WTC11 (cell line): ENCODE measurements at regions not wholly inside any gene's neighbourhood (a gene's known extent, or its start where the extent isn't known, plus 50 kb on each side); places are given as distances from the start of the nearest gene placed in this dataset.

Source experiments
- ATAC-seq: fragments of 200-7000 bp; cut with Tn5 transposase; 2 replicates; pipeline ENCODE4 v1.10.0; 2021; ENCODE audit warnings: mild to moderate bottlenecking, moderate library complexity
- CTCF ChIA-PET: fragments of 300-600 bp; sonication (Branson Sonifier 250); formaldehyde crosslinking; loops from one replicate; lab custom pipeline; 2021; ENCODE audit warnings: antibody characterized with exemption; lab: Charles Lee
- POLR2A ChIA-PET: fragments of 350-600 bp; sonication (Branson Sonifier 250); formaldehyde crosslinking; loops from one replicate; lab custom pipeline; 2021; ENCODE audit warnings: antibody characterized with exemption; lab: Charles Lee
- DNase-seq: peaks from one replicate; pipeline ENCODE4 v3.0.0; 2021; ENCODE audit warnings: low spot score
- H3K27ac Mint-ChIP-seq: 2 replicates; pipeline ENCODE4 v1.8.0; 2021; ENCODE audit warnings: mixed read lengths
- H3K27me3 Mint-ChIP-seq: 2 replicates; pipeline ENCODE4 v1.8.0; 2021; ENCODE audit warnings: low read depth, mild to moderate bottlenecking, moderate library complexity, mixed read lengths
- H3K36me3 Mint-ChIP-seq: 2 replicates; pipeline ENCODE4 v1.8.0; 2021; ENCODE audit warnings: mixed read lengths
- H3K4me1 Mint-ChIP-seq: 2 replicates; pipeline ENCODE4 v1.8.0; 2022; ENCODE audit warnings: mixed read lengths
- H3K4me3 Mint-ChIP-seq: 2 replicates; pipeline ENCODE4 v1.8.0; 2021; ENCODE audit warnings: mild to moderate bottlenecking, moderate library complexity, mixed read lengths
- H3K9me3 Mint-ChIP-seq: 2 replicates; pipeline ENCODE4 v1.8.0; 2021; ENCODE audit warnings: mixed read lengths
- CREB1 ChIP-seq: sonication (generic); formaldehyde crosslinking; IDR thresholded peaks from 2 replicates; pipeline ENCODE4 v1.8.0; 2023; ENCODE audit warnings: mild to moderate bottlenecking, missing genetic modification reagents
- CREM ChIP-seq: sonication (generic); formaldehyde crosslinking; IDR thresholded peaks from 2 replicates; pipeline ENCODE4 v1.8.1; 2022; ENCODE audit warnings: mild to moderate bottlenecking, missing genetic modification reagents, moderate library complexity
- EMX1 ChIP-seq: fragments of 250-450 bp; sonication (Bioruptor Pico); IDR thresholded peaks from 2 replicates; pipeline ENCODE4 v1.8.0; 2021; ENCODE audit warnings: mild to moderate bottlenecking
- GABPB1 ChIP-seq: sonication (generic); formaldehyde crosslinking; IDR thresholded peaks from 2 replicates; pipeline ENCODE4 v1.8.1; 2023; ENCODE audit warnings: mild to moderate bottlenecking, missing genetic modification reagents
- KAT7 ChIP-seq: sonication (generic); formaldehyde crosslinking; IDR thresholded peaks from 2 replicates; pipeline ENCODE4 v1.8.1; 2023; ENCODE audit warnings: missing genetic modification reagents, mild to moderate bottlenecking, borderline replicate concordance
- ZNF121 ChIP-seq: sonication (generic); formaldehyde crosslinking; IDR thresholded peaks from 2 replicates; pipeline ENCODE4 v1.8.0; 2023; ENCODE audit warnings: missing genetic modification reagents
- ZNF219 ChIP-seq: sonication (generic); formaldehyde crosslinking; IDR thresholded peaks from 2 replicates; pipeline ENCODE4 v1.8.0; 2023; ENCODE audit warnings: missing genetic modification reagents, mild to moderate bottlenecking, borderline replicate concordance
- ZNF423 ChIP-seq: fragments of 250-450 bp; sonication (Bioruptor Pico); IDR thresholded peaks from 2 replicates; pipeline ENCODE4 v2.1.2; 2022; ENCODE audit warnings: mild to moderate bottlenecking, moderate library complexity
- TF ChIP-seq, protein P1 (sequence below): sonication (generic); formaldehyde crosslinking; IDR thresholded peaks from 2 replicates; pipeline ENCODE4 v1.8.1; 2022; ENCODE audit warnings: missing genetic modification reagents, borderline replicate concordance
- TF ChIP-seq, protein P2 (sequence below): sonication (generic); formaldehyde crosslinking; IDR thresholded peaks from 2 replicates; pipeline ENCODE4 v1.8.0; 2022; ENCODE audit warnings: mild to moderate bottlenecking, missing genetic modification reagents
- TF ChIP-seq, protein P3 (sequence below): sonication (generic); formaldehyde crosslinking; IDR thresholded peaks from 2 replicates; pipeline ENCODE4 v1.8.0; 2022; ENCODE audit warnings: missing genetic modification reagents
- TF ChIP-seq, protein P4 (sequence below): sonication (generic); formaldehyde crosslinking; IDR thresholded peaks from 2 replicates; pipeline ENCODE4 v1.8.1; 2022; ENCODE audit warnings: mild to moderate bottlenecking, missing genetic modification reagents, moderate library complexity, borderline replicate concordance
- TF ChIP-seq, protein P5 (sequence below): sonication (generic); formaldehyde crosslinking; conservative IDR thresholded peaks from 2 replicates; pipeline ENCODE4 v1.8.1; 2023; ENCODE audit warnings: mild to moderate bottlenecking, low read depth, missing genetic modification reagents, moderate library complexity
- TF ChIP-seq, protein P6 (sequence below): sonication (generic); formaldehyde crosslinking; IDR thresholded peaks from 2 replicates; pipeline ENCODE4 v1.8.0; 2022; ENCODE audit warnings: mild to moderate bottlenecking, missing genetic modification reagents
- TF ChIP-seq, protein P7 (sequence below): sonication (generic); formaldehyde crosslinking; IDR thresholded peaks from 2 replicates; pipeline ENCODE4 v1.8.0; 2022; ENCODE audit warnings: mild to moderate bottlenecking, missing genetic modification reagents
- TF ChIP-seq, protein P8 (sequence below): sonication (generic); formaldehyde crosslinking; IDR thresholded peaks from 2 replicates; pipeline ENCODE4 v1.8.0; 2023; ENCODE audit warnings: missing genetic modification reagents
- TF ChIP-seq, protein P9 (sequence below): sonication (generic); formaldehyde crosslinking; IDR thresholded peaks from 2 replicates; pipeline ENCODE4 v1.8.0; 2022; ENCODE audit warnings: mild to moderate bottlenecking, missing genetic modification reagents
- TF ChIP-seq, protein P10 (sequence below): fragments of 250-450 bp; sonication (Bioruptor Pico); IDR thresholded peaks from 2 replicates; pipeline ENCODE4 v1.9.0; 2021; ENCODE audit warnings: mild to moderate bottlenecking
- TF ChIP-seq, protein P11 (sequence below): sonication (generic); formaldehyde crosslinking; IDR thresholded peaks from 2 replicates; pipeline ENCODE4 v1.8.1; 2023; ENCODE audit warnings: mild to moderate bottlenecking, moderate library complexity, missing genetic modification reagents

DNA sequence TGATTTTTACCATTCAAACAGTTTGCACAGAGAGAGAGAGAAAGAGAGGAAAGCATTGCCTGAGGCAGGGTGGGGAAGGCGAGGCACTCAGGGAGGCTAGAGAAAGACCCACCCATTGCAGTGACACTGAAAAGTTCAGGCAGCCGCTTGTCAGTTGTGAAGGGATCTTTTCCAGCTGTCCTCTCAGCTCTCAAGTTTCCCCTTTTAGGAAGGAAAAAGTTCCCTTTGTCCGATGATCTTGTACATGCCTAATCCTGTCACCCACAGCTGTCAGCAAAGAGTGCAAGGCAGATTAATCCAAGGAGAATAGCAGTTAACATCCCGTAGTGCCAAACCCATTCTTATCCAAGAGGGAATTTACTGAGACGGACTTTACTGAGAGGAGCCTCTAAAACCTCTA, 255.0 kb downstream of the MAGEB5 start (continued):
- TF ChIP-seq, protein P1, sequence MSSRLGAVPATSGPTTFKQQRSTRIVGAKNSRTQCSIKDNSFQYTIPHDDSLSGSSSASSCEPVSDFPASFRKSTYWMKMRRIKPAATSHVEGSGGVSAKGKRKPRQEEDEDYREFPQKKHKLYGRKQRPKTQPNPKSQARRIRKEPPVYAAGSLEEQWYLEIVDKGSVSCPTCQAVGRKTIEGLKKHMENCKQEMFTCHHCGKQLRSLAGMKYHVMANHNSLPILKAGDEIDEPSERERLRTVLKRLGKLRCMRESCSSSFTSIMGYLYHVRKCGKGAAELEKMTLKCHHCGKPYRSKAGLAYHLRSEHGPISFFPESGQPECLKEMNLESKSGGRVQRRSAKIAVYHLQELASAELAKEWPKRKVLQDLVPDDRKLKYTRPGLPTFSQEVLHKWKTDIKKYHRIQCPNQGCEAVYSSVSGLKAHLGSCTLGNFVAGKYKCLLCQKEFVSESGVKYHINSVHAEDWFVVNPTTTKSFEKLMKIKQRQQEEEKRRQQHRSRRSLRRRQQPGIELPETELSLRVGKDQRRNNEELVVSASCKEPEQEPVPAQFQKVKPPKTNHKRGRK (CRISPR knock-in tag) = no peak

DNA sequence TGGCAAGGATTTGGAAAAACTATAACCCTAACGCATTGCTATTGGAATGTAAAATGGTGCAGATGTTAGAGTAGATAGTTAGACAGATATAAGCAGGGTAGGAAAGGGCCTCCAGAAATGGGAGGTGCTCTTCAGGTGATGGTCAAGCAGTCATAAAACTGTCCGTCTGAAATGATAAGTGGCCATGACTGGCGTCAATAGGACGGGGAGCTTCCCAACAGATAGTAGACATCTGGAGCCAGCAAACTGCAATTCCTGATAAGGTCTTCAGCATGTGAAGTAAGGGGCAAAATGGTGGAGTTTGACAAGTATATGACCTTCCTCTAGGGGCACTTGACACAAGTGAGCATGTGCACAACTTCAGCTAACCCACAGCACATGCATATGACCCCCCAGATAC, 250.4 kb downstream of the MAGEB5 start:
- ATAC-seq (no peak), DNase-seq (no peak)
- Mint-ChIP-seq H3K4me3 (no peak overlapping the region), H3K27me3 (no peaks in the 10 kb centered on the region; the same call in 1 of the 2 replicates), H3K27ac (no peak overlapping the region), H3K9me3 (peaks cover 22% of the 10 kb centered on the region), H3K4me1 (peaks cover 12% of the 10 kb centered on the region), H3K36me3 (peaks cover 21% of the 10 kb centered on the region)
- TF ChIP-seq, protein P2, sequence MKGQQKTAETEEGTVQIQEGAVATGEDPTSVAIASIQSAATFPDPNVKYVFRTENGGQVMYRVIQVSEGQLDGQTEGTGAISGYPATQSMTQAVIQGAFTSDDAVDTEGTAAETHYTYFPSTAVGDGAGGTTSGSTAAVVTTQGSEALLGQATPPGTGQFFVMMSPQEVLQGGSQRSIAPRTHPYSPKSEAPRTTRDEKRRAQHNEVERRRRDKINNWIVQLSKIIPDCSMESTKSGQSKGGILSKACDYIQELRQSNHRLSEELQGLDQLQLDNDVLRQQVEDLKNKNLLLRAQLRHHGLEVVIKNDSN = no peak
- no peak for TF ChIP-seq CREM (CRISPR knock-in tag)
- TF ChIP-seq, protein P3, sequence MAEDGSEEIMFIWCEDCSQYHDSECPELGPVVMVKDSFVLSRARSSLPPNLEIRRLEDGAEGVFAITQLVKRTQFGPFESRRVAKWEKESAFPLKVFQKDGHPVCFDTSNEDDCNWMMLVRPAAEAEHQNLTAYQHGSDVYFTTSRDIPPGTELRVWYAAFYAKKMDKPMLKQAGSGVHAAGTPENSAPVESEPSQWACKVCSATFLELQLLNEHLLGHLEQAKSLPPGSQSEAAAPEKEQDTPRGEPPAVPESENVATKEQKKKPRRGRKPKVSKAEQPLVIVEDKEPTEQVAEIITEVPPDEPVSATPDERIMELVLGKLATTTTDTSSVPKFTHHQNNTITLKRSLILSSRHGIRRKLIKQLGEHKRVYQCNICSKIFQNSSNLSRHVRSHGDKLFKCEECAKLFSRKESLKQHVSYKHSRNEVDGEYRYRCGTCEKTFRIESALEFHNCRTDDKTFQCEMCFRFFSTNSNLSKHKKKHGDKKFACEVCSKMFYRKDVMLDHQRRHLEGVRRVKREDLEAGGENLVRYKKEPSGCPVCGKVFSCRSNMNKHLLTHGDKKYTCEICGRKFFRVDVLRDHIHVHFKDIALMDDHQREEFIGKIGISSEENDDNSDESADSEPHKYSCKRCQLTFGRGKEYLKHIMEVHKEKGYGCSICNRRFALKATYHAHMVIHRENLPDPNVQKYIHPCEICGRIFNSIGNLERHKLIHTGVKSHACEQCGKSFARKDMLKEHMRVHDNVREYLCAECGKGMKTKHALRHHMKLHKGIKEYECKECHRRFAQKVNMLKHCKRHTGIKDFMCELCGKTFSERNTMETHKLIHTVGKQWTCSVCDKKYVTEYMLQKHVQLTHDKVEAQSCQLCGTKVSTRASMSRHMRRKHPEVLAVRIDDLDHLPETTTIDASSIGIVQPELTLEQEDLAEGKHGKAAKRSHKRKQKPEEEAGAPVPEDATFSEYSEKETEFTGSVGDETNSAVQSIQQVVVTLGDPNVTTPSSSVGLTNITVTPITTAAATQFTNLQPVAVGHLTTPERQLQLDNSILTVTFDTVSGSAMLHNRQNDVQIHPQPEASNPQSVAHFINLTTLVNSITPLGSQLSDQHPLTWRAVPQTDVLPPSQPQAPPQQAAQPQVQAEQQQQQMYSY (CRISPR knock-in tag) = no peak
- TF ChIP-seq, protein P4, sequence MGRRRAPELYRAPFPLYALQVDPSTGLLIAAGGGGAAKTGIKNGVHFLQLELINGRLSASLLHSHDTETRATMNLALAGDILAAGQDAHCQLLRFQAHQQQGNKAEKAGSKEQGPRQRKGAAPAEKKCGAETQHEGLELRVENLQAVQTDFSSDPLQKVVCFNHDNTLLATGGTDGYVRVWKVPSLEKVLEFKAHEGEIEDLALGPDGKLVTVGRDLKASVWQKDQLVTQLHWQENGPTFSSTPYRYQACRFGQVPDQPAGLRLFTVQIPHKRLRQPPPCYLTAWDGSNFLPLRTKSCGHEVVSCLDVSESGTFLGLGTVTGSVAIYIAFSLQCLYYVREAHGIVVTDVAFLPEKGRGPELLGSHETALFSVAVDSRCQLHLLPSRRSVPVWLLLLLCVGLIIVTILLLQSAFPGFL (CRISPR knock-in tag) = no peak
- TF ChIP-seq, protein P5, sequence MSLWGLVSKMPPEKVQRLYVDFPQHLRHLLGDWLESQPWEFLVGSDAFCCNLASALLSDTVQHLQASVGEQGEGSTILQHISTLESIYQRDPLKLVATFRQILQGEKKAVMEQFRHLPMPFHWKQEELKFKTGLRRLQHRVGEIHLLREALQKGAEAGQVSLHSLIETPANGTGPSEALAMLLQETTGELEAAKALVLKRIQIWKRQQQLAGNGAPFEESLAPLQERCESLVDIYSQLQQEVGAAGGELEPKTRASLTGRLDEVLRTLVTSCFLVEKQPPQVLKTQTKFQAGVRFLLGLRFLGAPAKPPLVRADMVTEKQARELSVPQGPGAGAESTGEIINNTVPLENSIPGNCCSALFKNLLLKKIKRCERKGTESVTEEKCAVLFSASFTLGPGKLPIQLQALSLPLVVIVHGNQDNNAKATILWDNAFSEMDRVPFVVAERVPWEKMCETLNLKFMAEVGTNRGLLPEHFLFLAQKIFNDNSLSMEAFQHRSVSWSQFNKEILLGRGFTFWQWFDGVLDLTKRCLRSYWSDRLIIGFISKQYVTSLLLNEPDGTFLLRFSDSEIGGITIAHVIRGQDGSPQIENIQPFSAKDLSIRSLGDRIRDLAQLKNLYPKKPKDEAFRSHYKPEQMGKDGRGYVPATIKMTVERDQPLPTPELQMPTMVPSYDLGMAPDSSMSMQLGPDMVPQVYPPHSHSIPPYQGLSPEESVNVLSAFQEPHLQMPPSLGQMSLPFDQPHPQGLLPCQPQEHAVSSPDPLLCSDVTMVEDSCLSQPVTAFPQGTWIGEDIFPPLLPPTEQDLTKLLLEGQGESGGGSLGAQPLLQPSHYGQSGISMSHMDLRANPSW (CRISPR knock-in tag) = no peak
- TF ChIP-seq ZNF219 (CRISPR knock-in tag) = no peak
- no peak for TF ChIP-seq GABPB1 (CRISPR knock-in tag)
- TF ChIP-seq, protein P6, sequence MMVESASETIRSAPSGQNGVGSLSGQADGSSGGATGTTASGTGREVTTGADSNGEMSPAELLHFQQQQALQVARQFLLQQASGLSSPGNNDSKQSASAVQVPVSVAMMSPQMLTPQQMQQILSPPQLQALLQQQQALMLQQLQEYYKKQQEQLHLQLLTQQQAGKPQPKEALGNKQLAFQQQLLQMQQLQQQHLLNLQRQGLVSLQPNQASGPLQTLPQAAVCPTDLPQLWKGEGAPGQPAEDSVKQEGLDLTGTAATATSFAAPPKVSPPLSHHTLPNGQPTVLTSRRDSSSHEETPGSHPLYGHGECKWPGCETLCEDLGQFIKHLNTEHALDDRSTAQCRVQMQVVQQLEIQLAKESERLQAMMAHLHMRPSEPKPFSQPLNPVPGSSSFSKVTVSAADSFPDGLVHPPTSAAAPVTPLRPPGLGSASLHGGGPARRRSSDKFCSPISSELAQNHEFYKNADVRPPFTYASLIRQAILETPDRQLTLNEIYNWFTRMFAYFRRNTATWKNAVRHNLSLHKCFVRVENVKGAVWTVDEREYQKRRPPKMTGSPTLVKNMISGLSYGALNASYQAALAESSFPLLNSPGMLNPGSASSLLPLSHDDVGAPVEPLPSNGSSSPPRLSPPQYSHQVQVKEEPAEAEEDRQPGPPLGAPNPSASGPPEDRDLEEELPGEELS (CRISPR knock-in tag) = no peak
- TF ChIP-seq, protein P7, sequence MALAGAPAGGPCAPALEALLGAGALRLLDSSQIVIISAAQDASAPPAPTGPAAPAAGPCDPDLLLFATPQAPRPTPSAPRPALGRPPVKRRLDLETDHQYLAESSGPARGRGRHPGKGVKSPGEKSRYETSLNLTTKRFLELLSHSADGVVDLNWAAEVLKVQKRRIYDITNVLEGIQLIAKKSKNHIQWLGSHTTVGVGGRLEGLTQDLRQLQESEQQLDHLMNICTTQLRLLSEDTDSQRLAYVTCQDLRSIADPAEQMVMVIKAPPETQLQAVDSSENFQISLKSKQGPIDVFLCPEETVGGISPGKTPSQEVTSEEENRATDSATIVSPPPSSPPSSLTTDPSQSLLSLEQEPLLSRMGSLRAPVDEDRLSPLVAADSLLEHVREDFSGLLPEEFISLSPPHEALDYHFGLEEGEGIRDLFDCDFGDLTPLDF (CRISPR knock-in tag) = no peak
- TF ChIP-seq, protein P8, sequence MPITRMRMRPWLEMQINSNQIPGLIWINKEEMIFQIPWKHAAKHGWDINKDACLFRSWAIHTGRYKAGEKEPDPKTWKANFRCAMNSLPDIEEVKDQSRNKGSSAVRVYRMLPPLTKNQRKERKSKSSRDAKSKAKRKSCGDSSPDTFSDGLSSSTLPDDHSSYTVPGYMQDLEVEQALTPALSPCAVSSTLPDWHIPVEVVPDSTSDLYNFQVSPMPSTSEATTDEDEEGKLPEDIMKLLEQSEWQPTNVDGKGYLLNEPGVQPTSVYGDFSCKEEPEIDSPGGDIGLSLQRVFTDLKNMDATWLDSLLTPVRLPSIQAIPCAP (CRISPR knock-in tag) = no peak
- no peak for TF ChIP-seq EMX1 (CRISPR knock-in tag)
- no peak for TF ChIP-seq KAT7 (CRISPR knock-in tag)
- TF ChIP-seq, protein P9, sequence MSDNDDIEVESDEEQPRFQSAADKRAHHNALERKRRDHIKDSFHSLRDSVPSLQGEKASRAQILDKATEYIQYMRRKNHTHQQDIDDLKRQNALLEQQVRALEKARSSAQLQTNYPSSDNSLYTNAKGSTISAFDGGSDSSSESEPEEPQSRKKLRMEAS (CRISPR knock-in tag) = no peak
- no peak for TF ChIP-seq CREB1 (CRISPR knock-in tag)
- no peak for TF ChIP-seq ZNF423 (CRISPR knock-in tag)
- TF ChIP-seq, protein P10, sequence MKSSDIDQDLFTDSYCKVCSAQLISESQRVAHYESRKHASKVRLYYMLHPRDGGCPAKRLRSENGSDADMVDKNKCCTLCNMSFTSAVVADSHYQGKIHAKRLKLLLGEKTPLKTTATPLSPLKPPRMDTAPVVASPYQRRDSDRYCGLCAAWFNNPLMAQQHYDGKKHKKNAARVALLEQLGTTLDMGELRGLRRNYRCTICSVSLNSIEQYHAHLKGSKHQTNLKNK (CRISPR knock-in tag) = no peak
- TF ChIP-seq, protein P11, sequence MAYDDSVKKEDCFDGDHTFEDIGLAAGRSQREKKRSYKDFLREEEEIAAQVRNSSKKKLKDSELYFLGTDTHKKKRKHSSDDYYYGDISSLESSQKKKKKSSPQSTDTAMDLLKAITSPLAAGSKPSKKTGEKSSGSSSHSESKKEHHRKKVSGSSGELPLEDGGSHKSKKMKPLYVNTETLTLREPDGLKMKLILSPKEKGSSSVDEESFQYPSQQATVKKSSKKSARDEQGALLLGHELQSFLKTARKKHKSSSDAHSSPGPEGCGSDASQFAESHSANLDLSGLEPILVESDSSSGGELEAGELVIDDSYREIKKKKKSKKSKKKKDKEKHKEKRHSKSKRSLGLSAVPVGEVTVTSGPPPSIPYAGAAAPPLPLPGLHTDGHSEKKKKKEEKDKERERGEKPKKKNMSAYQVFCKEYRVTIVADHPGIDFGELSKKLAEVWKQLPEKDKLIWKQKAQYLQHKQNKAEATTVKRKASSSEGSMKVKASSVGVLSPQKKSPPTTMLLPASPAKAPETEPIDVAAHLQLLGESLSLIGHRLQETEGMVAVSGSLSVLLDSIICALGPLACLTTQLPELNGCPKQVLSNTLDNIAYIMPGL (CRISPR knock-in tag) = no peak
- TF ChIP-seq ZNF121 (CRISPR knock-in tag) = no peak
- CTCF ChIA-PET = no interaction called here
- POLR2A ChIA-PET = no interaction called here
